GM08714 (cell line): ENCODE measurements at regions not wholly inside any gene's neighbourhood (a gene's known extent, or its start where the extent isn't known, plus 50 kb on each side); places are given as distances from the start of the nearest gene placed in this dataset.

Source experiments
- H3K4me3 ChIP-seq: fragments of 200-500 bp; sonication (Bioruptor generic); 2 replicates; pipeline ENCODE4 v1.5.1; 2014; ENCODE audit warnings: mild to moderate bottlenecking, low read length, inconsistent platforms
- ZNF274 ChIP-seq: IDR thresholded peaks from 2 replicates; pipeline ENCODE4 v1.6.1; 2012; ENCODE audit warnings: mild to moderate bottlenecking, low read depth, low read length

- TF ChIP-seq ZNF274 = no peak
Measured at GRCh38 chr12:46508651-46509050, 136.1 kb upstream of the SLC38A2 start.

GRCh38 chr12:46507766-46508165, 135.2 kb upstream of the SLC38A2 start:
- no peak for TF ChIP-seq ZNF274
- no peak overlapping the region for H3K4me3 ChIP-seq

More at GRCh38 chr12:46508651-46509050, 136.1 kb upstream of the SLC38A2 start:
- no peak overlapping the region for H3K4me3 ChIP-seq

DNA sequence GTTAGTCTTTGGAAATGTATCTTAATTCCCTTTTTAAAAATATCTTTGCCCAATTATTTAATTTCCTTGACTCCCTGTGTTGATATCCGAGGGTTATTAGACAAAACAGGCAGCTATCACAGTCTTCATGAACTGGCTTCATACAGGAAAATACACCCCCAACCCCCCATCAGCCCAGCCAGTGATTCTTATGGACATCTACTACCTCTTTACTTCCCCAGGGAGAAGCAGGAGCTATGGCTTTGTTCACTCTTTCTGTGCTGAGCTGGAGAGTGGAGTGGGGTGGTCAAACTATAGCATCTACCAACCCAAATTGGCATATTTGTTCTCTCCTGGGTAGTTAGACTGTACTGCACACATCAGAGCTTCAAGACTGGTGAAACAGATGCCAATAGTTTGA, 134.4 kb upstream of the SLC38A2 start:
- TF ChIP-seq ZNF274 = no peak
- no peak overlapping the region for H3K4me3 ChIP-seq

DNA sequence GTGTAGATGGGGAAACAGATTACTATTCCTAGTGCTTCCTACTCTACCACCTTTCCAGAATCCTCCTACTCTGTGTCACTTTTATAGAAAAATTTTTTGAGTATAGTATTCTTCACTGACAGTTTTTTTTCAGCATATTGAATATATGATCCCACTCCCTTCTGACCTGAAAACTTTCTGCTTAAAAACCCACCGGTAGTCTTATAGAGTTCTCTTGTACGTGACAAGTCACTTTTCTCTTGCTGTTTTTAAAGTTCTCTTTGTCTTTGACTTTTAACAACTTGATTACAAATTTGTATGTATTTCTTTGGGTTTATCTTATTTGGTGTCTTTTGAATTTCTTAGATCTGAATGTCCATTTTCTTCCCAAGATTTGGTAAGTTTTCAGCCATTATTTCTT, 133.6 kb upstream of the SLC38A2 start:
- no peak overlapping the region for H3K4me3 ChIP-seq
- TF ChIP-seq ZNF274 = no peak

DNA sequence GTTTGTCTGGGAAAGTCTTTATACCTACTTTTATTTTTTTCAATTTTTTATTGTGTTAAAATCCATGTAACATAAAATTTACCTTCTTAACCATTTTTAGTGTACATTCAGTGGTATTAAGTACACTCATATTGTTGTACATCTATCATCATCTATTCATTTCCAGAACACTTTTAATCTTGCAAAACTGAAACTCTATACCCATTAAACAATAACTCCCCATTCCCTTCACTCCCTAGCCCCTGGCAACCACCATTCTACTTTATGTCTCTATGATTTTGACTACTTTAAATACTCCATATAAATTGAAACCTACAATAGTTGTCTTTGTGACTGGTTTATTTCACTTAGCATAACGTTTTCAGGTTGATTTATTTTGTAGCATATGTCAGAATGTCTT, 131.9 kb upstream of the SLC38A2 start:
- no peak for TF ChIP-seq ZNF274
- H3K4me3 ChIP-seq = no peak overlapping the region

DNA sequence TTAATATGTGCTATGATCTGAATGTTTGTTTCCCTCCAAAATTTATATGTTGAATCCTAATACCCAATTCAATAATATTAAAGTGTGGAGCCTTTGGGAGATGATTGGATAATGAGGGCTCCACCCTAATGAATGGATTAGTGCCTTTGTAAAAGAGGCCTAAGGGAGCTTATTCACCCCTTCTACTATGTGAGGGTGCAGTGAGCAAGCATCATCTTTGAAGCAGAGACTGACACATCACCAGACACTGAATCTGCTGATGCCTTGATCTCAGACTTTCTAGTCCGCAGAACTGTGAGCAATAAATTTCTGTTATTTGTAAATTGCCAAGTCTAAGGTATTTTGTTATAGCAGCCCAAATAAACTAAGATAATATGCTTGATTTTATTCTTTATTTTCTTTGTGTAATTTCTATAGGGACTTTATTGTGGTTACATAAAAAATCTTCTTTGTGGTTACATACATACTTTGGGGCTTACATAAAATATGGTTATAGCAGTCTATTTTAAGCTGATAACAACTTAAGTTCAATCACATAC, 131.1 kb upstream of the SLC38A2 start:
- no peak for TF ChIP-seq ZNF274
- no peak overlapping the region for H3K4me3 ChIP-seq

DNA sequence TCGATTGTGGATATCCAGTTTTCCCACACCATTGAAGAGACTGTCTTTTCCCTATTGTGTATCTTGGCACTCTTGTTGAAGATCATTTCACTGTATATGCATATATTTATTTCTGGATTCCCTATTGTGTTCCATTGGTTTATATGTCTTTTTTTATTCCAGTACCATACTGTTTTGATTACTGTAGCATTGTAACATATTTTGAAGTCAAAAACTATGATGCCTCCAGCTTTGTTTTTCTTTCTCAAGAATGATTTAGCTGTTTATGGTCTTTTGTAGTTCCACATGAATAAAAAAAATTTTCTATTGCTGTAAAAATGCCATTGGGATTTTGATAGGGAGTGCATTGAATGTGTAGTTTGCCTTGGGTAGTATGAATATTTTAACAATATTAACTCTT, 128.1 kb upstream of the SLC38A2 start:
- TF ChIP-seq ZNF274 = no peak

DNA sequence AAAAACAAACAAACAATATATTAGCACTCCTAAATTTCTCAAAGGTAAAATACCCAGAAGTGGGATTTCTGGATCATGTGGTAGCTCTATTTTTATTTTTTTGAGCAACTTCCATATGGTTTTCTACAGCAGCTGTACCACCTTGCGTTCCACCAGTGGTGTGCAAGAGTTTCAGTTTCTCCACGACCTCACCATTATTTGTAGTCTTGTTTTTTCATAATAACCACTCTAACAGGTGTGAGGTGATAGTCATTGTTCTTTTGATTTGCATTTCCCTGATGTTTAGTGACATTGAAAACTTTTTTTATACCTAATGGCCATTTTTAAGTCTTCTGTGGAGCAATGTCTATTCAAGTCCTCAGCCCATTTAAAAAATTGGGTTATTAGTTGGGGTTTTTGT, 127.3 kb upstream of the SLC38A2 start:
- H3K4me3 ChIP-seq = no peak overlapping the region
- no peak for TF ChIP-seq ZNF274

More for the DNA sequence above, 128.1 kb upstream of the SLC38A2 start:
- H3K4me3 ChIP-seq = no peak overlapping the region

DNA sequence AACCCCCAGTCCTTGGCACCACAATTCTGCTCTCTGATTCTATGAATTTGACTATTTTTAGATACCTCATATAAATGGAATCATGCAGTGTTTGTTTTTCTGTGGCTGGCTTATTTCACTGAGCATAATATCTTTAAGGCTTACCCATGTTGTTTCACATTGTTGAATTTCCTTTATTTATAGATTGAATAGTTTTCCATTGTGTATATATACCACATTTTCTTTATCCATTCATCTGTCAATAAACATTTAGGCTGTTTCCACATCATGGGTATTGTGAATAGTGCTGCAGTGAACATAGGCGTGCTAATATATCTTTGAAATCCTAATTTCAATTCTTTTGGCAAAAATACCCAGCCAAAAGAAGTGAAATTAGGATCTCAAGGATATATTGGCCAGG, 126.7 kb upstream of the SLC38A2 start:
- no peak for TF ChIP-seq ZNF274
- no peak overlapping the region for H3K4me3 ChIP-seq

DNA sequence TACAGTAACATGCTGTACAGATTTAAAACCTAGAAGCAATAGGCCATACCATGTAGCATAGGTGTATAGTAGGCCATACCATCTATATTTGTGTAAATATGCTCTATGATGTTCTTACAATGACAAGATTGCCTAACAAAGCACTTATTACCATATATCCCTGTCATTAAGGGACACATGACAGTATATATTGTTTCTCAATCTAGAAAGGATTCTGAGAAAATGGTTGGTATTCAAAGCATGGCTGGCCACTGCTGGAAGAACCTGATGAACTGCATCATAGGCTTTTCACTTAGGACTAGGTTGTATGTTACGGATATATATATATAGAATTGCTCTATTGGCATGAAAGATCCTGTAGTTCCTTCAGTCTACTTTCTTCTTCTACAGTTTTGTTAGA, 125.2 kb upstream of the SLC38A2 start:
- H3K4me3 ChIP-seq = no peak overlapping the region

DNA sequence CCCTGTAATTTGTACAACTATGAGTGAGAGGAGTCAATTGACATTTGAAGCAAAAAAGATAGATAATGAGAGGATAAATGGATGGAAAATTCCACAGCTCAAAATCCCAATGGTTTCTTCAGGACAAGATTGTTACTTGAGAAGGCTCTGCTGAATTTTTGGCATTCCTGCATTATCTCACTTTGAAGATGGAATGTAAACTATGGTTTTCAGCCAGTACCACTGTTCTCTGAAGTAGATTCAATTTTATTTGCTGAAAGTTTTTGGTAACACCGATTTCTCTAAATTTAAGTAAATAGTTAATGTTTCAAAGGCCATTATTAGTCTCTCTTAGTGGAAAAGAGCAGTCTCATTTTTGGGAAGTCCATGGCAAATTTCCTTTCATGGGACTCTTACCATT, 121.9 kb upstream of the SLC38A2 start:
- H3K4me3 ChIP-seq = no peak overlapping the region
- TF ChIP-seq ZNF274 = no peak

More for the DNA sequence above, 125.2 kb upstream of the SLC38A2 start:
- no peak for TF ChIP-seq ZNF274

DNA sequence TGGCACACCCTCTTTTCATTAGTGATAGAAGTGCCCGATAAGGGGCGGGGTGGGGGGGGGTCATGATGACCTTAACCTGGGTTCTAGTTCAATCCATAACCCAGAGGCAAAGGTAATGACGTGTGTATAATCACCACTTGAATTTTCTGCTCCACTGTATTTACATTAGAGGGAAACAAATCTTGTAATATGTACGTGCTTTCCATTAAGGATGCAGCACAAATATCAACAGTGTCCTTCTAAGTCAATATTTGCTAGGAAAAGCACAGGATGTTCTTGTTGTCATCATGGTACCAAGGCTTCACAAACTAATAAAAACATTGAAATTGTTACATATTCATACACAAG, 121.2 kb upstream of the SLC38A2 start:
- no peak overlapping the region for H3K4me3 ChIP-seq
- TF ChIP-seq ZNF274 = no peak

- TF ChIP-seq ZNF274 = no peak
- H3K4me3 ChIP-seq = no peak overlapping the region
Measured at GRCh38 chr12:46493150-46493833, 120.7 kb upstream of the SLC38A2 start.

GRCh38 chr12:46492471-46493085, 120.0 kb upstream of the SLC38A2 start:
- no peak for TF ChIP-seq ZNF274
- no peak overlapping the region for H3K4me3 ChIP-seq

DNA sequence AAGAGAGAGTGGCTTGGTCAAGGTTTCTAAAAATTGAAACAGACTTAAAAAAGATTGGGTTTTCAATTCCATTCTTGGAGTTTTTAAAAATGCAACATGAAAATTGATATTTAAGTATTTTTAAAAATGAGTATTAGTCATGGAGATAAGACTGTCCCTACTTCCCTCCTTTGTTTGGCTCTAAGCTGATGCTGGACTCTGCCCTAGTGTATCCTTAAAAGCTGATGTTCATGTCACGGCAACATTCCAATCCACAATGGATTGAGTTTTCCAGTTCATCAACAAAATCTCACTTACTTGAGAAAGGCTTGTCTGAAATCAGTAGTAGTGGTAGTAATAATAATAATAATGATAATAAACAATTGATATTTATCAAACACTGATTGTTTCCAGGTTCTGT, 119.0 kb upstream of the SLC38A2 start:
- H3K4me3 ChIP-seq = no peak overlapping the region
- no peak for TF ChIP-seq ZNF274
